Hepatocyte (in vitro differentiated cells): ENCODE measurements at regions not wholly inside any gene's neighbourhood (a gene's known extent, or its start where the extent isn't known, plus 50 kb on each side); places are given as distances from the start of the nearest gene placed in this dataset.

Experiments
- EZH2 ChIP-seq: fragments of 200-600 bp; sonication (generic); IDR thresholded peaks from 2 replicates; pipeline ENCODE4 v1.6.1; 2016; ENCODE audit warnings: antibody characterized with exemption, mild to moderate bottlenecking, borderline replicate concordance
- EZH2phosphoT487 ChIP-seq: fragments of 200-600 bp; sonication (generic); IDR thresholded peaks from one replicate; pipeline ENCODE4 v1.6.1; 2018; ENCODE audit warnings: antibody characterized with exemption, mild to moderate bottlenecking, low read depth, moderate library complexity; ENCODE audit not compliant: unreplicated experiment, severe bottlenecking
- TF ChIP-seq, protein P1 (sequence below): fragments of 200-600 bp; sonication (generic); IDR thresholded peaks from 2 replicates; pipeline ENCODE4 v1.5.1; 2016; ENCODE audit warnings: antibody characterized with exemption, mild to moderate bottlenecking; ENCODE audit not compliant: poor library complexity

DNA sequence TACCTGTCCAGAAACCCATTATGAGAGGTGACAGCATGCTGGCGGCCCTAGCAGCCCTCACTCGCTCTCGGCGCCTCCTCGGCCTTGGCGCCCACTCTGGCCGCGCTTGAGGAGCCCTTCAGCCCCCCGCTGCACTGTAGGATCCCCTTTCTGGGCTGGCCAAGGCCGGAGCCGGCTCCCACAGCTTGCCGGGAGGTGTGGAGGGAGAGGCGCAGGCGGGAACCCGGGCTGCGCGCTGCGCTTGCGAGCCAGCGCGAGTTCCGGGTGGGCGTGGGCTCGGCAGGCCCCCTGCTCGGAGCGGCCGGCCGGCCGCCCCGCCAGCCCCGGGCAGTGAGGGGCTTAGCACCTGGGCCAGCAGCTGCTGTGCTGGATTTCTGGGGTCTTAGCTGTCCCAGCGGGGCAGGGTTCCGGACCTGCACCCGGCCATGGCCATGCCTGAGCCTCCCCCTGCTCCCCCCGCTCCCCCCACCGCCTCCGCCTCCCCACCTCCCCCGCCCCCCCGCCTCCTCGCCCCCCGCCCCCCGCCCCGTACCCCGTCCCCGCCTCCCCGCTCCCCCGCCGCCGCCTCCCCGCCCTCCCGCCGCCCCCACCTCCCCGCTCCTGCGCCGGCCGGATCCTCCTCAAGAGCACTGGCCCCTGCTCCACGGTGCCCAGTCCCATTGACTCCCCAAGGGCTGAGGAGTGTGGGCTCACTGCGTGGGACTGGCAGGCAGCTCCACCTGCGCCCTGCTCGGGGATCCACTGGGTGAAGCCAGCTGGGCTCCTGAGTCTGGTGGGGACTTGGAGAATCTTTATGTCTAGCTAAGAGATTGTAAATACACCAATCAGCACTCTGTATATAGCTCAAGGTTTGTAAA lies 163.1 kb downstream of the KLHL28 start:
- TF ChIP-seq, protein P1, sequence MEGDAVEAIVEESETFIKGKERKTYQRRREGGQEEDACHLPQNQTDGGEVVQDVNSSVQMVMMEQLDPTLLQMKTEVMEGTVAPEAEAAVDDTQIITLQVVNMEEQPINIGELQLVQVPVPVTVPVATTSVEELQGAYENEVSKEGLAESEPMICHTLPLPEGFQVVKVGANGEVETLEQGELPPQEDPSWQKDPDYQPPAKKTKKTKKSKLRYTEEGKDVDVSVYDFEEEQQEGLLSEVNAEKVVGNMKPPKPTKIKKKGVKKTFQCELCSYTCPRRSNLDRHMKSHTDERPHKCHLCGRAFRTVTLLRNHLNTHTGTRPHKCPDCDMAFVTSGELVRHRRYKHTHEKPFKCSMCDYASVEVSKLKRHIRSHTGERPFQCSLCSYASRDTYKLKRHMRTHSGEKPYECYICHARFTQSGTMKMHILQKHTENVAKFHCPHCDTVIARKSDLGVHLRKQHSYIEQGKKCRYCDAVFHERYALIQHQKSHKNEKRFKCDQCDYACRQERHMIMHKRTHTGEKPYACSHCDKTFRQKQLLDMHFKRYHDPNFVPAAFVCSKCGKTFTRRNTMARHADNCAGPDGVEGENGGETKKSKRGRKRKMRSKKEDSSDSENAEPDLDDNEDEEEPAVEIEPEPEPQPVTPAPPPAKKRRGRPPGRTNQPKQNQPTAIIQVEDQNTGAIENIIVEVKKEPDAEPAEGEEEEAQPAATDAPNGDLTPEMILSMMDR, result no peak
- TF ChIP-seq EZH2, result no peak
- TF ChIP-seq EZH2phosphoT487, result no peak
